ENCODE measurements at regions not wholly inside any gene's neighbourhood (a gene's known extent, or its start where the extent isn't known, plus 50 kb on each side); places are given as distances from the start of the nearest gene placed in this dataset.

DNA sequence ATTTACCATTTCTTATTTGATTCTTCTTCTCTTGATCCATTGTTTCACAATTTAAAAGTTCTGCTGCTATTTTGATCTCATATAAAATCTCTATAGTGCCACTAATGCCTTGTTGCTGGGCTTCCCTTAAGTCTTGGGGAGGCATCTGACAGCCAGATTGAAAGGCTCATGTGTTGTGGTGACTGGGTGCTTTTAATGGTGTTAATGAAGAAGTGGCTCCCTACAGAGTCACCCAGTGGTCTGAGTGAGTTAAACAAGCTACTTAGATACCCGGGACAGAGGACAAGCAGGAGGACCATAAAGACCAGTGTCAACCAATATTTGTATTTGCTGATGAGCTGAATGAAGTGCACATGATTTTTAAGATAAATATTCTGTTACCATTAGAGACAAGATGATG, 176.4 kb upstream of the HABP2 start:
- no peak for DNase-seq

DNA sequence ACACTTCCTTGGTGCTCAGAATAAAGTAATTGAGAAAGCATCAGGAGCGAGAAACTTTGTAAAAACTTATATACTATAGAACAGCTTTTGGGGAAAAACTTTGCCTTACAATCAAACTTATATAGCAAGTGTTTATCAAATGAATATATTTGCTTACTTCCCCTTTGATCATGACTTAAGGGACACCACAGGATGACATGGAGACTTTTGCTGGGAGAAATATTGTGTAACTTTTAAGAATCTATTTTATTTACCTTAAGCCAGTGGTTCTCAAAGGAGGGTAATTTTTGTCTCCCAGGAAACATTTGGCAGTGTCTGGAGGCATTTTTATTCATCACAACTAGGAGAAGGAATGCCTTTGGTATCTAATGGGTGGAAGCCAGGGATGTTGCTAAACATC, 173.8 kb upstream of the HABP2 start:
- no peak for DNase-seq

DNA sequence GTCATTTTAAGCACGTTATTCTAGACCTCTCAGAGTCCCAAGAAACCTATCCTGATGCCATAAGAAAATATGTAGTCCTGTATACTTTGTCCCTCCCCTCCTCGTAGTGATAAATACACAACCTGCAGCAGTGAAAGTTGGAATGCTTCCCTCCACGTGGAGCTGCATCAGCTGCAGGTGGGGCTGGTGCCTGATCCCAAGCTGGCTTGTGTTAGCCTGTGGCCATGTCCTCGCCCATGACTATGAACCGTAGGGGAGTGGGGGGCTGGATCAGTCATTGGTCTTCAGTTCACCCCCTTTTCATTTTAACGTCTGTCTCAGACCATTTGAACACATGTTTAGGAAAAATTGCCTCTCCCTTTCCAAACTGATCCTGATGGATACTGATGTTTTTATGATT, 171.4 kb upstream of the HABP2 start:
- DNase-seq: no peak

DNA sequence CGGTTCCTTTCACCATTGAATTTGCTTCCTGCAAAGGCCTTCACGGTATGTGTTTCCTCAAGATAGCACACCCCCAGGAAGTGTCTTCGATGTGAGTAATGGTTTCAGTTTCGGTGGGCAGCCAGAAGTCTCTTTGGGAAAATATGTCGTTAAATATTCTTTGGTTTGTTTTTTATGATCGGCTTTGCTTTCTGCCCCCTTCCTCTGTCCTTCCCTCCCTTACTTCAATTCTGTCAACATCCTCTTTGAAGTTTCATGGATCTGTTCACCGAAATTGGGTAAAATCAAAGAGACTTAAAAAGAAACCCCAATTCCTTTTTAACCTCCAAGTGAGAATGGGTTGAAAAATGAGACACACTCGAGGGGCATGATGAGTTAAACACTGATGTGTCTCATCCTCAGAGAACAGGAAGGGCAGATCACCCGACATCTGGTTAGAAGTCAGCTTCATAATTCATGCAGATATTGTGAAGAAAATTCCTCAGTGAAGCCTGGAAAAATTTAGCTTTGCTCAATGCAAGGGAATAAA, 170.8 kb upstream of the HABP2 start:
- no peak for DNase-seq

DNA sequence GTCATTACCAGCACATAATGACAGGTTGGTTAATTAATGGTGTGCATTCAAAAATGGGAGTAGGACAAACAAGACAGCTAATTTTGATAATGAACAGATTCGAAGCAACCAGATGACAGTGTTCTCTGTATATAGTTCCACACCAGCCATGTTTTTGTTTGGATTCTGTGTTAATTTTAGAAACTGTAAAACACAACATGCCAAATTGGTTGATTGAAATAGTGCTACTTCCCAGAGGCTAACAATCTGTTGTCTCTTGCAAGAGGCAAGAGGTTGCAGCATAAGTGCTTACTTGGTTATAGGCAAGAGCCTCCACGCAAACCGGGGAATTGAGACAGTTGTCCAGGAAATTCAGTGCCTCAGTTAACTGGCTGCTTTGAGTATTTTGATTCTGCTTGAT, 170.2 kb upstream of the HABP2 start:
- no peak for DNase-seq

DNA sequence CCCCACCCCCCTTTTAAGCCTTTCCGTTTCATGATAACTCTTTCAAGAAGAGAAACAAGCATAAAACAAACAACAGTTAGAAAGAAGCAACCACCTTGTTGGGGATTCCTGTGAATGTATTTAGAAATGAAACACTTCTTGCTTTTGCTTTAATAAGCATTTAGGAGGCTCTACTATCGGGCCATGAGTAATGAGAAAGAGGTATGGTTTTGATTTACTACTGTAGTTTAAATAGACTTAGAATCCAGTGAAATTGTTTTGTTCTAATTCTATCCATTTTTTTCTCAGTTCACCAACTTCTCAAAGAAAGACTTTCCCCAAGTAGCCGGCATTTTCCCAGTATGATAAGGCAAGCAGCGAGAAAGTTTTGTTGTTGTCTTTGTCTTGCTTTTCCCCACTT, 168.7 kb upstream of the HABP2 start:
- DNase-seq: no peak

DNA sequence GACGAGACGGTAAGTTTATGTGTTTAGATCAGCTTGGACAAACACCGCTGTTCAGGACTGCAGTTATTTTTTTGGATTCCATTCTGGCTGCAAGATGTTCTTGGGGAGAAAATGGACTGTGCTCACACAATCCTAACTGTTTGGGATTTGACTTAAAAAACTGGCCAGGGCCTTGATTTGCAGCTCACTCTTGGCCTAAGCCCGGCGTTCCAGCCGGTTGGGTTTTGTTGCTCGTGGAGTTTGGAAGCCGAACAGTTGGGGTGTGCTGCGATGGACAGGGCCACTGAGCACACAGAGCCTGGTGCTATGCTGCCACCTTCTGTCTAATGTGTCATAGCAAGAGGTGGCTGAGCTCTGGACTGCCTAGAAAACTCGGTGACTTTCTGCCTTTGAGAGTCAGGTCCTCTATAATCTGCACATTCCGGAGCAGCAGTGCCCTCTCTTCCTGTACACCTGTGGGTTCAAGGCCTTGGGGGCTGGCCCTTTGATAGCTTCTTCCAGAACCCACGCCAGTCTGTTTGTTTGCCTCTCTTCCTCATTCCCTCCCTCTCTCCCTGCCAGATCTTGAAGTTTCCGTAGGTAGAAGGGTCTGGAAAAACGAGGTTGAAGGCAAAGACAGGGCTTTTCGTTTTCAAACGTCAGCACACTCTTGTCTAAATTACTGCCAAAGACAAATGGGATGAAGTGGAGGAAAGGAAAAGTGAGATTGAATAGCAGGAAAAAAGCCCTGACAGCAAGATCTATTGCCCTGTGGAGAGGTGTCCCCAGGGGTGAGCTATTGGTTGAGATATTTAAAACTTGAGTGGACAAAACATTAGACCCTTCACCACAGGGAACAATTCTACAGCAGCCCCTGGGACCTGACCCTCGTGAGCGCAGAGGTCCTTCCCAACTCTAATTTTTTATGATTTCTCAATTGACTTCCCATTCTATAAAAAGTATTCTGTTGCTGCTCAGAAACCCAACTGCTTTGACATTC, 167.5 kb upstream of the HABP2 start:
- DNase-seq: peak; percentile 44

DNA sequence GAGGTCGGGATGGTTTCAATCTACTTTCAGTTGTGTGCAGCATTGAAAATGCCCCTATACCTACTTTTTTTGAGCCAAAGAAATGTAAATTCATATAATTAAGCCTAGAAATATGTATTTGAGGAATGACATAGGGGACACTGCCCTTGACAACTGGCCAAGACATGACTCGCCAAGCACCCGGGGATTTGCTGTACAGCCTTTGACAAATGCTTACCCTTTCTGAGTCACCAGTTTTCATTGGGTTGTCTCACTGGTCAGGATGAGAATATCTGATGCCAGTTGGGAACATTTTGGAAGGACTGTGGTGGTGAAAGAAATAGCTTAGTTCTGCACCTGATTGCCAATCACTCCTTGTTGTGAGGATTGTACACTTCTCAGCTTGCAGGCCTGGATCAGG, 166.8 kb upstream of the HABP2 start:
- no peak for DNase-seq

DNA sequence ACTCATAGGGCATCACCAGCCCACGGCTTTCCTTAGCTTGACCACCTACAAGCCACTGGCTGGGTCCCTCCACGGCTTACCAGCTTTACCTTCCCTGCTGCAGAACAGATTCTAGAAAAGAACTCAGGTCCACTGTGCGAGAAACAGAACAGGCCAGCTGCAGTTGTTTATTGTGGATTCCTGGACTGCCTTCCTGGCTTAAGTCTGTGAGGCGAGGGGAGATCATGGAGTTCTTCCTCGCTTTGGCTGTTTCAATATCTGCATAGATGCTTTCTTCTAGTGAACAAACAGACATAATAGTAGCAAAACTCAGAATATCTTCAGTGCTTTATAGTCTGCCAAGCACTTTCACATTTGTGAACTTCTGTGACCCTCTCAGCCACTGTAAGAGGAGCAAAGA, 162.9 kb upstream of the HABP2 start:
- no peak for DNase-seq

DNA sequence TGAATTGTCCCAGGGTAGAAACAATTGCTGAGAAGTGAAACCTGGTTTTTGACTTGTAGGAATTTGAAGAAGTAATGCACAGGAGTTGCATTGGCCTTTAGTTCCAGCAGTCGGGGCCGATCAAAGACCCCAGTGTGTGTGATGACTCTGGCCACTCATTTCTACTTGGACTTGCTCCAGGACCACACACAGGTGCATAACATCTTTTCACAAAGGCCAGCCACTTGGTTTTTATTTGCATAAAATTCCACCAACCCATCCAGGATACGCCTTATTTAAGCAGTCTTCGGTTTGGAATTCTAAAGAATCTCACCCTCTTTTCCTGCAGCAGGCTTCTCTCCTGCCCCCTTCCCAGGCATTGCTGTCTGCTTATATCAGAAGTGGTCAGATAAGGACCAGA, 162.0 kb upstream of the HABP2 start:
- DNase-seq: no peak

DNA sequence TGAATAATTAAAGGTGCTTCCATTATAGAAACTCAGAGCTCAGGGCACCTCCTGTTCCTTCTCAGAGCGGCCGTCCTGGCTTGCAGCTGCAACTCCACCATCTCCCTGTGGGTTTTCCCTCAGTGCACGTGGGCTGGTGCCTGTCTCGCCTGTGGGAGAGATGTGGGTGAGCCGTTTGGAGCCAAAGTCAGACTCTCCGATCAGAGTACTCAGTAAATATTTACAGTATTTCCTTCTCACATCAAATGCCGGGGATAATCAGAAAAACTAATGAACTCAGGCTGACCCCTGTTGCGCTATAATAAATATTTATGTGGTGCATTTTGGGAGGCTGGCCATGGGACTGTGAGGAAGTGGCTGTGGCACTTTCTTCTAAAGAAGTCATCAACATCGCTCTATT, 155.8 kb upstream of the HABP2 start:
- no peak for DNase-seq

DNA sequence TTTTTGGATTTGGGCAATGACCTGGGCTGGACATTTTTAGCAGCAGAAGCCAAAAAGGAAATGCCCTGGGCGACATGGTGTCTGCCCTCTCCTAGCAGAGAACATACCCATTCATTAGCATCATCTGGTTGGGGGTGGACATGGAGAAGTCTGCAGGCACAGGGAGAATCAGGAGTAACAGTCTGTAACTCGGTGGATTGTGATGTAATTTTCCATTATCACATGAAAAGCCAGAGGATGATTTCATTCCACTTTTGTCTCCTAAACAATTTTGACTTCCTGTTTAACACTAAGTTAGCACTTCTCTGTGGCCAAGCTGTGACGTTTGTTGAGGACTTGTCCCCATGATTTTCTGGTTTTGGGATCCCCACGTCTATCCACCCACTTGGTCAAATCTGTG, 153.8 kb upstream of the HABP2 start:
- no peak for DNase-seq

DNA sequence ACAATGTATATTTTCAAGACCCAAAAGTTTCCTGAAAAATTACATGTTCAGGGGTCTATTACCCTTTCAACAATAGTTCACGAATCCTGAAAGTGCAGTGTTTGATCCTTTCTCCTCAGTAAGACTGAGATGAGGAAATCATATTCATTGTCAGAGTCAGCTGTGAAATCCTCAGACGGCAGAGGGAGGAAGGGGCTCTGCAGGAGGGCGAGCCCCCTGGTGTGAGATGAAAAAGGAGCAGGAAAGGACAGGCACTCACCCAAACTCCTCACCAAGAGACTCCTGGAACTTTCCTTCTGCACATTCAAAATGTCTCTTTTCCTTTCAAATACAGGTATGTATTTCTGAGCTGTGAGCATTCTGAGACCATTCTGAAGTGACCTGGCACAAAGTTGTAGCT, 150.3 kb upstream of the HABP2 start:
- no peak for DNase-seq

DNA sequence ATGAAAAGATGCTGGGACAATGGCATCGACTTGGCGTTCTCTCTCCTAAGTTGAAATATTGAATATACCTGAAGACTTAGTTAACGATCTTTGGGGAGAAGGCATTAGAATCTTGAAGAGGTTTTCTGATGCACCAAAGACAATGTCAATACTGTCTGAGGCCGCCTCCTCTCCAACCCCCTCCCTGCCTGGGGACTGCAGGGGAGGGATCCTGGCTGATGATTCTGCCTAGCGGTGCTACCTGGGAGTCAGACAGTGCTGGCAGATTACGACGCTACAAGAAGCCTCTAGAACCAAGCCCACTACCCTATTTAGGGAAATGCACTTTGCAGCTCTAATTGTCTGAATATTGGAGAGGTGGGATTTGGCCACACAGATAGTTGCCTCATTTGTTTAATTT, 145.6 kb upstream of the HABP2 start:
- DNase-seq: no peak

DNA sequence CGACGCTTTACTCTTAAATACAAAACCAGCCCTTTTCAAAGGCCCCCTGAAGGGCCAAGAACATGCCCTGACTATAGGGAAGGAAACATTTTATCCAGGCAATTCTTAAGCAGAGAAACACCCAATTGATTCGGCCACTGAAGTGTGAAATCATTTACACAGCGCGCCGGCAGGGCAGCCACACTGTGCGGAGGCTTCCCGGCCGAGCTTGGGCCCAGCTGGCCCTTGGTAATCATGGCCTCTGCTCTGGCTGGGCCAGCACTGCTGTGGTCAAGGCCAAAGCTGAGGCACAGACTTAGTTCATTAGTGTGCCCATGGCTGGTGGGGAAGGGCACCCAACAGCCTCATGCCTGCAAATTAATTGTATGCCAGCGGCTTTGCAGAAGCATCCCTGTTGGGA, 143.7 kb upstream of the HABP2 start:
- DNase-seq: no peak

DNA sequence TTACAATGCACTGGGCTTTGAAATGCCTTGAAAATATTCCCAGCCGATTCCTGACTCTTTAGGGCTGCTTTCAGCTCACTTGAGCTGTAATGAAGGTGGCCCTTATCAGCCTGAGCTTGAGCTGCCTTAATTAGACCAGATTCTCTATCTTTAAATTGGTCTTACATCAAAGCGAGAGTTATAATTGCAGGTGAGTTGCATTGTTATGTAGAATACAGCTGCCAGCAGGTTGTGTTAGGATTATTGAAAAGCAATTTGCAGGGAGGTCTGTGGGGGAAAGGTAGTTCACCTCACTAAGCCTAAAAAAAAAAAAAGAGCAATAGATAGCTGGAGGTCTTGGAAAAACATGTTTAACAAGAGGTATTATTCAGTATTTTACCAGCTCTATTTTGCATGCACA, 142.2 kb upstream of the HABP2 start:
- no peak for DNase-seq

DNA sequence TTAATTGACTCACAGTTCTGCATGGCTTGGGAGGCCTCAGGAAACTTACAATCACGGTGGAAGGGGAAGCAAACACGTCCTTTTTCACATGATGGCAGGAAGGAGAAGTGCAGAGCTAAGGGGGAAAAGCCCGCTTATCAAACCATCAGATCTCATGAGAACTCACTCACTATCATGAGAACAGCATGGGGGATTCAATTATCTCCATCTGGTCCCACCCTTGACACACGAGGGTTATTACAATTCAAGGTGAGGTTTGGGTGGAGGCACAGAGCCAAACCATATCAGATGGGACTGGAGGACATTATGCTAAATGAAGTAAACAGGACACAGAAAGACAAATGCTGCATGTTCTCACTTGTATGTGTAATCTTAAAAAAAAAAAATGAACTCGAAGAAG, 141.4 kb upstream of the HABP2 start:
- no peak for DNase-seq

DNA sequence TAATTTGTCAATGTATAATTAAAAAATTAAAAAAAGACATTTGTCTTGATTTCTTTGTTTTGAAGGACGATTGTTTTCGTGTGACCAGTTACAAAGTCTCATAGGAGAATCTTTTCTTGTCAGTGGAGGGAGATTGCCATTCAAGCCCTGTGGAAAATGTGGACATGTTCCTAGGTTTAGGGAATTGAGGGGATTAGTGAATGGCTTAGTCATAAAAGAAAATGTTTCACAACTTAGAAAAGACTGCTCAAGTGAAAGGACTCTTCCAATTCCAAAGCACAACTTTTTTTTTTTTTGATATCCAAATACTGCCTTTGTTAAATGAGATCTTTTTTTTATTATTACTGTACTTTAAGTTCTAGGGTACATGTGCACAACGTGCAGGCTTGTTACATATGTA, 140.7 kb upstream of the HABP2 start:
- no peak for DNase-seq

DNA sequence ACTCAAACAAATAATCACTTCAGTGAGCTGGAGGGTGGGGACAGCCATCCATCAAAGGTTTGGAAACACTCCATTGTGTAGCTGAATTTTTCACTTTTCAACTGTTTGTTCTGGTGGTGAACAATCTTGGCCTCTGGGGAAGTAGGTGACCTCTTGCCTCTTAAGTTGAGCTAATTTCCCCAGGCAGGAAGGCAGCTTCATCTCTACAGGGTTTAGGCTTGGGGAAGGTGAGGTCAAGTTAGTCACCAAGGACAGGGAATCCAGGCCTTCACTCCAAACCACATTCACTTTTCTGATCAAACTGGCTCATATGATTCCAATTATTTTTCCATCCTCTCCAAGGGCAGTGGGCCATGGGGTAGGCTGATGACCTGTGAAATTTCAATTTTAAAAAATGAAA, 138.3 kb upstream of the HABP2 start:
- no peak for DNase-seq

DNA sequence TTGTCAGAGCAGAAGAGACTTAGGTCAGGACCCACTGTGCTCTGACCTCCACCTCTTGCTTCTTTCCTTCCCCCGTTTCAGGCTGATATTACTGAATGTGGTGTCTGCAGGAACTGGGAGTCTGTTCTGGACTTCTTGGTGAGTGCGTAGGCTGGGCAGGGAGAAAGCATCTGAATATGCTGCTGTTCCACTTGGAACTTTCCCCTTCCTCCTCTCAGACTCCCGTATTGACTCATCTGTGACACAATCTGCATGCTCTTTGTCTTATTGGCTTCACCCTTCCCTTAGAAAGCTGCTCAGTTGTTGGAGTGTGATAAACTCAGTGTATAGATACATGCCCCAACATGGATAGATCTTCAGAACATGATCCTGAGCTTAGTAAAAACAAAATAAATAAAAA, 137.6 kb upstream of the HABP2 start:
- DNase-seq: no peak

DNA sequence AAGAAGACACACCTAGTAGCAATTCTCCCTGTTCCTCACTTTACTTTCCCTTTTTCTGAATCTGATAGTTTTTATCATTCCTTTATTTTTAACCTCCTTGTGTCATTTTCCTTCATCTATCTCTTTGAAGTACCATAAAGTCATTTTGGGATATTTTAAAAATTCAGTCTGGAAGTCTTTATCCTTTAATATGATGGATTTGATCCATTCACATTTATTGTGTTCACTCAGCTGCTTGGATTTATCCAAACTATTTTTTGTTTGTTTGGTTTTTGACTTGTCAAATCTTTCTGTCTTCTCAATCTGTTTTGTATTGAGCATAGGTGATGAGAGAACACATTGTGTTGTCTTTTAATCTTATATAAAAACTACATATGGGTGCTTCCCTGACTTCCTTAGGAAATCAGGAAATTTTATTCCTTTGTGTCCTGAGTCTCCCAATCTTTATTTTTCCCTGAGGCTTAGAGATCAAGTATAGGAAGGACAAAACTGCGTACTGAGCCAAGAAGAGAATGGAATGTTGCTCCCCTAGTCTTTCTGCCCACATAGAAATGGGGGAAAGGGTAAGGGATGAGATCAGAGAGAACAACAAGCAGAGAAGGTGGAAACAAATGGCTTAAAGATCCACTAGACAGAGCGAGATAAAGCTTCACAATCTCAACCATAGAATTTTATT, 132.7 kb upstream of the HABP2 start:
- no peak for DNase-seq

DNA sequence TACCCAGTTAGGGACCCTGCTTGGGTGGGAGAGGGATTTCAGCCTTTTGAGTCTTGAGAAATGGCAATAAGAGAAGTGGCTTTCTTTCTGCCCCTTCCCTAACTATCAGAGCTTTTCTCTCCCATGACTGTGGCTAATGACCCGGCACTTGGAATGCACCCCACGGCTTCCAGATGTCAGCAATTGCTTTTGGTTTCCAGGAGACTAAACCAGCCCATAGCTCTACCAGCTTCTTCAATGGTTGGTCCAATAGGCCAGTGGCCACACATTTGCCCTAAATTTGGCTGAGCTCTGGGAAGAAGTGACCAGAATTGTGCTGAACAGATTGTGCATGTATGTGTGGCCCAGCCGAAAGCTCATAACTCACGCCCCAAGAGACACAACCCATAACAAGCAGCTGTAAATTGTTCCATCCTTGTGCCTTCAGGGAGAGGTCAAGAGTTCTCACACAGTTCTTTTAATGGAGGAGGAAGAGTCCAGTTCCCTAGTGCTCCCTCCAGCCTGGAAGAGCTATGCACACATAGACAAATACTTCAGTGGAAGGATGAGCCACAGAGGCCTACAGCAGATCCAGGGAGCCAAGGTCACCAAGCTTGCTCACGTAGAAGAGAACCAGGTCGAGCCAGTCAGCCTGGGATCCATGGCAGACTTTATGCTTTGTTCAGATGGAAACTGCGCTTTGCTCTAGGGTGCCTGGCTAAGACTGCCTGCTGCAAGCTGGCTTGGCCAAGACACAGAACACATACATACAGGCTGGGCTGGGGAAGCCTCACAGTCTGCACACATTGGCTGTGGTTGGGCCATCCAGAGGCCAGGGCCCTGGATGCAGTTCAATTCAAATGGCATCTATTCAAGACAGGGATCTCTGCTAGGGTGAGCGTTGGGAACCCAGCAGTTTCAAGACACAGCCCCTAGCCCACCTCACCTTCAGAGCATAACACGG, 131.8 kb upstream of the HABP2 start:
- no peak for DNase-seq

DNA sequence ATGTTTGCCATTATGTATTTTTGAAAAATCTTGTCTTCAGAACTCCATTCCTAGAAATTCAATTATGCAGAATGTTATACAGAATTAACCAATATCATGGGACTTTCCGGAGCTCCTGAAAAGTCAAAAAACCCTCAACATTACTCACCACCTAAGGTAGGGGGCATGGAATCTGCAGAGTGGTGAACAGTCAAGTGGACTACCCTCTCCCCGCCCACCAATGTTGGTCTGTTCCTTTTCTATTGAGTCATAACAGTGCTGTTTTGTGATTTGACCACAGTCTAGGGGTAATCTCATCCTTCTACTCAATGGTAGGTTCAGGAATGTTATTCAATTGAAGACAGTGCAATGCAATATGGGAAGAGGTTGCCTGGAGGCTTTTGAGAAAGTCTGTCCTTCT, 130.5 kb upstream of the HABP2 start:
- DNase-seq: no peak
